Lung (tissue), 11 donors: ENCODE measurements at regions not wholly inside any gene's neighbourhood (a gene's known extent, or its start where the extent isn't known, plus 50 kb on each side); places are given as distances from the start of the nearest gene placed in this dataset.

Experiments
- ATAC-seq: fragments of 200-7000 bp; cut with Tn5 transposase; one replicate; pipeline ENCODE4 v1.9.1; 2020; ENCODE audit warnings: moderate number of reproducible peaks; ENCODE audit not compliant: insufficient read depth, low FRiP score
- DNase-seq, 3 donors: peaks; one replicate each; pipeline ENCODE4 v3.0.0-alpha.2; 2013 to 2017
- H3K27ac ChIP-seq, 2 donors: one replicate each; pipeline ENCODE4 v1.5.1; 2013; ENCODE audit warnings: mild to moderate bottlenecking in 2 of 2, moderate library complexity in 2 of 2, control low read depth in 1 of 2, inconsistent platforms in 1 of 2, low read depth in 1 of 2, low read length in 1 of 2
- H3K27me3 ChIP-seq, 3 donors: one replicate each; pipeline ENCODE4 v1.5.1; 2013; ENCODE audit warnings: low read length in 2 of 3; ENCODE audit not compliant: control insufficient read depth in 3 of 3, insufficient read depth in 3 of 3
- H3K36me3 ChIP-seq, 4 donors: one replicate each; pipeline ENCODE4 v1.5.1; 2013; ENCODE audit warnings: low read length in 4 of 4, mild to moderate bottlenecking in 1 of 4, moderate library complexity in 1 of 4; ENCODE audit not compliant: control insufficient read depth in 4 of 4, insufficient read depth in 4 of 4
- H3K4me1 ChIP-seq, 5 donors: one replicate each; pipeline ENCODE4 v1.5.1; 2013; ENCODE audit warnings: low read length in 5 of 5, mild to moderate bottlenecking in 2 of 5, moderate library complexity in 1 of 5; ENCODE audit not compliant: control insufficient read depth in 5 of 5, insufficient read depth in 5 of 5
- H3K4me3 ChIP-seq: one replicate; pipeline ENCODE4 v1.5.1; 2013; ENCODE audit warnings: mild to moderate bottlenecking, control low read depth, moderate library complexity
- H3K9ac ChIP-seq, 2 donors: one replicate each; pipeline ENCODE4 v1.5.1; 2013; ENCODE audit warnings: low read length in 2 of 2, control low read depth in 1 of 2; ENCODE audit not compliant: insufficient read depth in 1 of 2
- H3K9me3 ChIP-seq, 4 donors: one replicate each; pipeline ENCODE4 v1.5.1; 2013; ENCODE audit warnings: low read length in 3 of 4, mild to moderate bottlenecking in 1 of 4, moderate library complexity in 1 of 4; ENCODE audit not compliant: control insufficient read depth in 4 of 4, insufficient read depth in 3 of 4
- WGBS, 2 donors: extraction: QIAGEN DNeasy Blood & Tissue Kit; methylation state at CpG; one replicate each; pipeline ENCODE4 v1.1.7; 2013; 5-methylcytosine and 5-hydroxymethylcytosine counted together
- TF ChIP-seq, protein P1 (sequence below): IDR thresholded peaks from 2 replicates; pipeline ENCODE4 v1.5.1; 2012; ENCODE audit warnings: mild to moderate bottlenecking; ENCODE audit errors: control extremely low read depth, extremely low read depth
- donor health status: control.
- donor health status: control.
- donor health status: Bipolar disorder and iron deficiency.
- donor health status: healthy.
- donor health status: DM: yes; HTN: yes; CAD: no.

- Histone ChIP-seq H3K4me1 (peaks cover 0 to 8% (median 0%) of the 10 kb centered on the region in 5 donors), H3K27me3 (no peaks in the 10 kb centered on the region), H3K9ac (no peak overlapping the region), H3K9me3 (no peaks in the 10 kb centered on the region), H3K4me3 (no peak overlapping the region), H3K36me3 (no peaks in the 10 kb centered on the region), H3K27ac (no peak overlapping the region)
- ATAC-seq (no peak), DNase-seq (no peak)
- TF ChIP-seq, protein P1, sequence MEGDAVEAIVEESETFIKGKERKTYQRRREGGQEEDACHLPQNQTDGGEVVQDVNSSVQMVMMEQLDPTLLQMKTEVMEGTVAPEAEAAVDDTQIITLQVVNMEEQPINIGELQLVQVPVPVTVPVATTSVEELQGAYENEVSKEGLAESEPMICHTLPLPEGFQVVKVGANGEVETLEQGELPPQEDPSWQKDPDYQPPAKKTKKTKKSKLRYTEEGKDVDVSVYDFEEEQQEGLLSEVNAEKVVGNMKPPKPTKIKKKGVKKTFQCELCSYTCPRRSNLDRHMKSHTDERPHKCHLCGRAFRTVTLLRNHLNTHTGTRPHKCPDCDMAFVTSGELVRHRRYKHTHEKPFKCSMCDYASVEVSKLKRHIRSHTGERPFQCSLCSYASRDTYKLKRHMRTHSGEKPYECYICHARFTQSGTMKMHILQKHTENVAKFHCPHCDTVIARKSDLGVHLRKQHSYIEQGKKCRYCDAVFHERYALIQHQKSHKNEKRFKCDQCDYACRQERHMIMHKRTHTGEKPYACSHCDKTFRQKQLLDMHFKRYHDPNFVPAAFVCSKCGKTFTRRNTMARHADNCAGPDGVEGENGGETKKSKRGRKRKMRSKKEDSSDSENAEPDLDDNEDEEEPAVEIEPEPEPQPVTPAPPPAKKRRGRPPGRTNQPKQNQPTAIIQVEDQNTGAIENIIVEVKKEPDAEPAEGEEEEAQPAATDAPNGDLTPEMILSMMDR = no peak
- WGBS, 2 donors = 66 to 80% methylated on average over 1 of the region's 1 CpG
Observed at GRCh38 chr18:45458033-45458432, 157.2 kb upstream of the SLC14A2 start.

DNA sequence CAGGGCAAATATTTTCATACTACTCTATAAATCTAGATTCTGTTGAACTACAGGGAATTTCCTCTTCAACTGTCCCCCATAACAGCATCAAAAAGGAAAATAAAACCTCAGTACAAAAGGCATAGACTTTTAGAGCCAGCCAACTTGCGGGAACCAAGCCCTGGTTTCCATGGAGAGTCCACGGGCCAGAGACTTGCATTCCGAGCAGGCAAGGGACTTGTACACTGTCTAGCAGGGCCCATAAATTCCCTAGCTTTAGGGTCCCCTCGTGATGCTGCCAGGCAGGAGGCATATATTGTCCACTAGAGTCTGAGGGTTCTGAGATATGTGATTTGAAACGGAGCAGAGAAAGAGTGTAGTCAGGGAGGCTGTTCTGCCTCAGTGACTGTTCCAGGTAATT lies 153.1 kb upstream of the SLC14A2 start:
- Histone ChIP-seq H3K9ac (no peak overlapping the region), H3K4me1 (no peaks in the 10 kb centered on the region), H3K27ac (no peak overlapping the region), H3K27me3 (no peaks in the 10 kb centered on the region), H3K4me3 (no peak overlapping the region), H3K36me3 (no peaks in the 10 kb centered on the region), H3K9me3 (no peaks in the 10 kb centered on the region)
- 81 to 93% methylated on average over 5 of the region's 5 CpGs for WGBS, 2 donors
- DNase-seq (no peak), ATAC-seq (no peak)
- TF ChIP-seq, protein P1 = no peak

GRCh38 chr18:45463451-45463850 lies 151.8 kb upstream of the SLC14A2 start:
- no peak for DNase-seq
- no peaks in the 10 kb centered on the region for H3K36me3 ChIP-seq
- no peaks in the 10 kb centered on the region for H3K9me3 ChIP-seq
- no peak for ATAC-seq
- H3K27me3 ChIP-seq = no peaks in the 10 kb centered on the region
- H3K4me3 ChIP-seq = no peak overlapping the region
- no peaks in the 10 kb centered on the region for H3K4me1 ChIP-seq
- 82 to 84% methylated on average over 6 of the region's 6 CpGs for WGBS, 2 donors
- no peak overlapping the region for H3K27ac ChIP-seq
- TF ChIP-seq, protein P1 = no peak
- H3K9ac ChIP-seq = no peak overlapping the region

- H3K36me3 ChIP-seq = no peaks in the 10 kb centered on the region
- ATAC-seq (no peak), DNase-seq (no peak)
- H3K27me3 ChIP-seq = no peaks in the 10 kb centered on the region
- no peaks in the 10 kb centered on the region for H3K9me3 ChIP-seq
- no peaks in the 10 kb centered on the region for H3K4me1 ChIP-seq
- TF ChIP-seq, protein P1 = no peak
- H3K27ac ChIP-seq = no peak overlapping the region
- no peak overlapping the region for H3K9ac ChIP-seq
- no peak overlapping the region for H3K4me3 ChIP-seq
- WGBS, 2 donors = 48 to 58% methylated on average over 8 of the region's 8 CpGs
Observed at GRCh38 chr18:45464619-45465018, 150.7 kb upstream of the SLC14A2 start.
